ENCODE measurements at regions not wholly inside any gene's neighbourhood (a gene's known extent, or its start where the extent isn't known, plus 50 kb on each side); places are given as distances from the start of the nearest gene placed in this dataset.

- FAIRE-seq (no peak), DNase-seq (ENCODE audit: extremely low read depth in 1 of 4, low spot score in 3 of 4) (no peak), ATAC-seq (no peak)
- in situ Hi-C loops (cut with MboI): no loop called here
- 10% methylated on average over 2 of the region's 2 CpGs for WGBS (ENCODE audit: insufficient coverage, low coverage, missing lambda C conversion rate)
- TF ChIP-seq ZNF146 (CRISPR knock-in tag; IDR thresholded peaks at IDR 0.05; ENCODE audit: unreplicated experiment) (no peak), PCBP1 (IDR thresholded peaks at IDR 0.05; ENCODE audit: low read depth, low read length, poor library complexity, severe bottlenecking) (no peak), HEY1 (CRISPR knock-in tag; IDR thresholded peaks at IDR 0.05; ENCODE audit: borderline replicate concordance) (no peak), PHB2 (IDR thresholded peaks at IDR 0.05; ENCODE audit: low read depth) (no peak), RBM22 (IDR thresholded peaks at IDR 0.05; ENCODE audit: low read depth, low read length, poor library complexity, severe bottlenecking) (no peak), NFYB (IDR thresholded peaks at IDR 0.05; ENCODE audit: extremely low read depth, insufficient read length) (no peak), ZNF778 (CRISPR knock-in tag; IDR thresholded peaks at IDR 0.05) (no peak), GMEB1 (CRISPR knock-in tag; IDR thresholded peaks at IDR 0.05) (no peak), HMGN3 (IDR thresholded peaks at IDR 0.05; ENCODE audit: borderline replicate concordance, extremely low read depth, insufficient read length, low read depth, low read length) (no peak), SRF (CRISPR knock-in tag; IDR thresholded peaks at IDR 0.05) (no peak), ZNF696 (CRISPR knock-in tag; conservative IDR thresholded peaks at IDR 0.05) (no peak), TGIF2 (CRISPR knock-in tag; IDR thresholded peaks at IDR 0.05) (no peak), KHSRP (IDR thresholded peaks at IDR 0.05) (no peak), MAZ (CRISPR knock-in tag; conservative IDR thresholded peaks at IDR 0.05 in 1 of 2, IDR thresholded peaks at IDR 0.05 in 1 of 2) (no peak), YY1 (IDR thresholded peaks at IDR 0.05; ENCODE audit: borderline replicate concordance in 1 of 3, control insufficient read depth in 1 of 3, extremely low read depth in 1 of 3, insufficient read depth in 3 of 3, insufficient read length in 1 of 3, insufficient replicate concordance in 2 of 3, low read depth in 1 of 3, low read length in 2 of 3) (no peak), RUNX1 (IDR thresholded peaks at IDR 0.05; ENCODE audit: low read depth) (no peak), SMAD3 (CRISPR knock-in tag; conservative IDR thresholded peaks at IDR 0.05) (no peak), SIN3B (IDR thresholded peaks at IDR 0.05; ENCODE audit: low read depth) (no peak), TAF7 (tag; IDR thresholded peaks at IDR 0.05) (no peak), MLLT1 (IDR thresholded peaks at IDR 0.05) (no peak)
- CTCF ChIA-PET (ENCODE audit: low intra/inter-chr PET ratio): no interaction called here
- Histone ChIP-seq H3K27ac (ENCODE audit: extremely low read depth, low read depth, low read length) (no peak overlapping the region), H3K4me3 (no peak overlapping the region), H3K9me1 (ENCODE audit: control insufficient read depth, insufficient read depth, low read length) (no peaks in the 10 kb centered on the region), H3K36me3 (ENCODE audit: control insufficient read depth, insufficient read depth, low read length) (no peaks in the 10 kb centered on the region), H3K4me1 (replicated peaks in 1 of 2; ENCODE audit: control insufficient read depth in 2 of 2, insufficient read depth in 2 of 2, low read length in 2 of 2) (no peaks in the 10 kb centered on the region; a peak in 1 of 5 replicates), H3K9me3 (replicated peaks; ENCODE audit: control insufficient read depth, insufficient read depth, low read depth, low read length) (no peaks in the 10 kb centered on the region), H3K9ac (ENCODE audit: insufficient read depth in 1 of 2, low read depth in 2 of 2, low read length in 2 of 2) (no peak overlapping the region), H2AFZ (ENCODE audit: low read depth, low read length) (no peak overlapping the region), H3K79me2 (ENCODE audit: control insufficient read depth, insufficient read depth, low read length) (no peaks in the 10 kb centered on the region), H3K4me2 (ENCODE audit: insufficient read depth, low read length) (no peak overlapping the region), H3K27me3 (ENCODE audit: control insufficient read depth in 2 of 2, insufficient read depth in 2 of 2, low read length in 2 of 2) (peaks cover 0 to 25% of the 10 kb centered on the region in 2 experiments; a peak in 1 of 5 replicates), H4K20me1 (replicated peaks; ENCODE audit: control insufficient read depth, insufficient read depth, low read length) (no peaks in the 10 kb centered on the region)
- intact Hi-C loops (cut with micrococcal nuclease): no loop called here
- POLR2A ChIA-PET: no interaction called here
- BruUV-seq (replicated peaks): no TSS peak
These were observed 326.9 kb downstream of the FGF9 start for GRCh38 chr13:21997726-21998125.
